Esophagus (tissue), 2 donors: ENCODE measurements at regions not wholly inside any gene's neighbourhood (a gene's known extent, or its start where the extent isn't known, plus 50 kb on each side); places are given as distances from the start of the nearest gene placed in this dataset.

Source experiments
- H3K27ac ChIP-seq, 2 donors: one replicate each; pipeline ENCODE4 v1.5.1; 2013; ENCODE audit warnings: low read depth in 2 of 2, mild to moderate bottlenecking in 2 of 2, inconsistent platforms in 1 of 2, low read length in 1 of 2, moderate library complexity in 1 of 2
- H3K27me3 ChIP-seq, 2 donors: one replicate each; pipeline ENCODE4 v1.6.1; 2013; ENCODE audit warnings: low read length in 2 of 2, control low read depth in 1 of 2, mild to moderate bottlenecking in 1 of 2; ENCODE audit not compliant: insufficient read depth in 2 of 2, control insufficient read depth in 1 of 2
- H3K36me3 ChIP-seq, 2 donors: one replicate each; pipeline ENCODE4 v1.6.1; 2013; ENCODE audit warnings: low read length in 1 of 2; ENCODE audit not compliant: control insufficient read depth in 2 of 2, insufficient read depth in 2 of 2
- H3K4me1 ChIP-seq, 2 donors: one replicate each; pipeline ENCODE4 v1.6.1; 2013; ENCODE audit warnings: low read length in 1 of 2; ENCODE audit not compliant: control insufficient read depth in 2 of 2, insufficient read depth in 2 of 2
- H3K4me3 ChIP-seq, 2 donors: one replicate each; pipeline ENCODE4 v1.5.1; 2013; ENCODE audit warnings: low read length in 2 of 2, mild to moderate bottlenecking in 2 of 2, low read depth in 1 of 2, moderate library complexity in 1 of 2
- H3K9me3 ChIP-seq, 2 donors: one replicate each; pipeline ENCODE4 v1.6.1; 2013; ENCODE audit warnings: mild to moderate bottlenecking in 2 of 2, low read depth in 1 of 2, low read length in 1 of 2, moderate library complexity in 1 of 2; ENCODE audit not compliant: control insufficient read depth in 2 of 2, insufficient read depth in 1 of 2
- WGBS, 2 donors: extraction: QIAGEN DNeasy Blood & Tissue Kit; methylation state at CpG; one replicate each; pipeline ENCODE4 v1.1.7; 2013; 5-methylcytosine and 5-hydroxymethylcytosine counted together
- donor health status: healthy with polysubstance abuse.
- donor health status: Bipolar disorder and iron deficiency.

DNA sequence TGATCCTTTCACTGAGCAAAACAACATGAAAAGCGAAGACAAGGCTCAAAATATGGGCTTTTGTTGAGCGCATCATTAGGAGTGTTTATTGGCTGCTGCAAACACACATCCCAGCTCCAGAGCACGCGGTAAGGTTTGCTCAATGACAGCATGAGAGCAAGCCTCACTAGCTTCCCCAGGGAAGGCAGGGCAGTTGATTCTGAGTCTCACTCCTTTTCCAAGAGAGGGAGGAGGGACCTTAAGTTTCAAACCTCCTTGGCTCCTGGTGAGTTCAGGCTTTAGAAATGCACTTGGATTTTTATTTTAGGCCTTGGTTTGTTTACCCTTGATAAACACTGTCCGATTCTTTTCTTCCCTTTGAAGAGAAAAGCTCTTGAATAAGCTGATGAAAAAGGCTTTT is 69.1 kb upstream of the CACNA2D3 start:
- Histone ChIP-seq H3K4me3 (no peak overlapping the region), H3K9me3 (no peaks in the 10 kb centered on the region), H3K27ac (no peak overlapping the region), H3K27me3 (no peaks in the 10 kb centered on the region), H3K36me3 (no peaks in the 10 kb centered on the region), H3K4me1 (no peaks in the 10 kb centered on the region)
- WGBS, 2 donors, result 61 to 65% methylated on average over 5 of the region's 5 CpGs

DNA sequence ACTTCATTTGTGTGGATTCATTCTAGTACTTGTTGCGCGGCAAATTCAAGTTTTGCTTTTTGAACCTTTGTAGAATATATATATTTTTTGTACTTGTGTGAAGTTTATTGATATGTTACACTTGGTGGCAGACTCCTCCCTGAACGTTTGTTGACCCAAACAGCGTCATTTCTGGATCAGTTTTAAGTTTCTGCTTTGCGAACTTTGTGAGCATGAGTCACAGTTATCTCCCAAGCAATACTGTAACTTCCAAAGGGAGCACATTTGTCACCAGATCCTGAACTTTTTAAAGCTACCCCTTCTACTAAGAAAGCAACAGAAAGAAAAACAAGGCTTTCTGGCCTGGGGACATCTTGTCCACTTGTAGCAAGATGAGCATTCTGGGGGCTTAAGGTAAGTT is 74.8 kb upstream of the CACNA2D3 start:
- Histone ChIP-seq H3K9me3 (no peaks in the 10 kb centered on the region), H3K4me1 (no peaks in the 10 kb centered on the region), H3K4me3 (no peak overlapping the region), H3K27me3 (no peaks in the 10 kb centered on the region), H3K36me3 (no peaks in the 10 kb centered on the region), H3K27ac (no peak overlapping the region)
- WGBS, 2 donors, result 74 to 75% methylated on average over 5 of the region's 5 CpGs

DNA sequence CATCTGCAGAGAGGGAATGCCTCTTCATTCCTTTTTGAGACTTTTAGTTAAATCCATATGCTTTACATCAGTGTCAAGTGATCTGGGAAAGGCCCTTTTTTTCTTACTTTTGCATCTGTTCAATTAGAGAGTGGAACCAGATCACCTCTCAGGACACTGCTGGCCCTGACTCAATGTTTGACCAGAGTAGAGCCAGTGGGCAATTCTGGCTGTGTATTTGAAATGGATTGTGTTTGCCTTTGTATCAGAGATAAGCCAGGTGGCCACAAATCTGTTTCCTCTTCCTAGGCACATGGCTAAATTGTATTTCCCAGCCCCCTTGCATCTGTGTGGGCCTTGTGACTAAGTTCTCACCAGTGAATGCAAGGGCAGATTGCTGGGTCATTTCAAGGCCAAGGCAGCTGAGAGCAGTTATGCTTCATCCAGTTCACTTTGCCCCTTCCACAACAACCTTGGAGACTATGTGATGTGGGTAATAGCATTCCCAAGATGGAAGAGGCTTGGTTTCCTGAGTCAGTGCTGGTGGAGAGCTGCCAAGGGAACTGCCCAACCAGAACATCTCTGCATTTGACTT is 75.6 kb upstream of the CACNA2D3 start:
- H3K36me3 ChIP-seq, result no peaks in the 10 kb centered on the region
- H3K27me3 ChIP-seq, result no peaks in the 10 kb centered on the region
- no peak overlapping the region for H3K27ac ChIP-seq
- no peaks in the 10 kb centered on the region for H3K4me1 ChIP-seq
- no peak overlapping the region for H3K4me3 ChIP-seq
- no peaks in the 10 kb centered on the region for H3K9me3 ChIP-seq

DNA sequence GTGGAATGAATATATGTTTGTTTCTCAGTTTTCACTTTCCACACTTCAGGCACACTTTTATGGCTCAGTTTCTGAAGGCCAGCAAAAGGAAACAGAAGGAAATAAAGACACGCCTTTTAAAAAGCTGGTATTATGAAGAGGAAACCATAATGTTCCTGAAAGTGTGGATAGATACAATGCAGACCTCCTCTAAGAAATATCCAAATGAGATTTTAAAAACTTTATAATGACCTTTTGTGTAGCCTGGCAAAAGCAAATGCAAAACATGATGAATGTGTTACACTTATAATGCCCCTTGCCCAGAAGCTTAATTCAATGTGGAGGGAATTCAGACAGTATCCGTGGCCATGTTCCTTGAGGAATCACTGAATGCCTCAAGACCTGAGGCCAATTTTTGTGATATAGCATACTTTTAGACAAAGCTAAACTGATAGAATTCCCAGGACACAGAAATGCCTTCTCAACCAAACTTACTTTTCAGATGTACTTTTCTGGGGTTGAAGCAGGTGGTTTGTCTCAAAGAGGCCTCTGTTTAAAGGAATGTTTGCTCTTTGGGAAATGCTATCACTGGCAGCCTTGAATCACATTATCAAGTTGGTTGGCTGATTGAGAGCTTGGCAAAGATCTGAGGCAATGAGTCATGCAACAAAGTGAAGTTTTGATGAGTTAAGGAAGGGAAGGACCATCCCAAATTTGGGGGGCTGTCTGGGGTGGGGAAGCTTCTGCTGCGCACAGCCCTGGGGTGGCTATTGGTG is 77.1 kb upstream of the CACNA2D3 start:
- no peaks in the 10 kb centered on the region for H3K4me1 ChIP-seq
- no peak overlapping the region for H3K4me3 ChIP-seq
- WGBS, 2 donors, result 75 to 77% methylated on average over 3 of the region's 3 CpGs
- H3K27ac ChIP-seq, result no peak overlapping the region
- no peaks in the 10 kb centered on the region for H3K36me3 ChIP-seq
- no peaks in the 10 kb centered on the region for H3K27me3 ChIP-seq
- no peaks in the 10 kb centered on the region for H3K9me3 ChIP-seq

DNA sequence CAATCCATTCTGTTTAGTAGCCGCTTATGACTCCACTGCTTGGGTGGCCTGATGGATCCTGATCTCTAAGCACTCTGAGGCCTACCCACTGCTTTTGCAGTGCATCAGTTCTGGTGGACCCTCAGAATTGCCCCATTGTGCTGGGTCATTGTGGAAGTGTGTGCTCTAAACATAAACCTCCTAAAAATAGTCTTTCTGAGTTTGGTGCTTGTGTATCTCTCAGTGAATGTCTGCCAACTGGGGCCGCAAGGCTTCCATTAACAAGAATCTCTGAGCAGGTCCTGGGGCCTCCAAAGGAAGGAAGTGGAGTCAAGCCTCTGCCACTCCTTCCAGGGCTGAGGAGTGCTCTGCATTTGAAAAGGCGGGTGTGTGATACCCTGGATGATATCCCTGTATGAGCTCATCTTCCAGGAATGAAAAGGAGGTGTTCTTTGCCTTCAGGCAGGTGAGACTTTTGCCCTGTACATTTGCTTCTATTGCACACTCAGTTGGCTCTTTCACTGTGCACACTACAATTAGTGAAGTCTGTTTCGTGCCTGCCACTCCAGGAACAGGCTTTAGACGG is 80.0 kb upstream of the CACNA2D3 start:
- Histone ChIP-seq H3K27ac (no peak overlapping the region), H3K4me3 (no peak overlapping the region), H3K9me3 (no peaks in the 10 kb centered on the region), H3K36me3 (no peaks in the 10 kb centered on the region), H3K27me3 (no peaks in the 10 kb centered on the region), H3K4me1 (no peaks in the 10 kb centered on the region)
- 49 to 58% methylated on average over 5 of the region's 5 CpGs for WGBS, 2 donors

DNA sequence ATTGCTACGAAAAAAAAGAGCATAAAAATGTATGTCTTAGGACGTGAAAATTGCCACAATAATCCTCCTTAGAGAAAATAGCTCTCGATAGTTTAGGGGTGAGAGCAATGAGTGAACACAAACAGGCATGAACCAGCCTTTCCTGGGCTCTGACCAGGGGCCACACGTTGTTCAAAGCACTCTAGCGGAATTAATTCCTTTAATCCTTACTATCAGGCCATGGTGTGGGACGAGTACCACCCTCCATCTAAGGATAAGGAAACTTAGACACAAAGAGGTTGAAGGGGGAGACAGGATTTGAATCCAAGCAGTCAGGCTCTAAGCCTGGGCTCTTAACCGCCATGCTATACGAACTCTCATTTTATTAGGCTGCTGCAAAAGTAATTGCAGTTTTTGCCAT is 81.9 kb upstream of the CACNA2D3 start:
- WGBS, 2 donors, result 79 to 84% methylated on average over 8 of the region's 8 CpGs
- Histone ChIP-seq H3K27me3 (no peaks in the 10 kb centered on the region), H3K27ac (no peak overlapping the region), H3K9me3 (peaks cover 0 to 1% of the 10 kb centered on the region in 2 donors), H3K4me1 (no peaks in the 10 kb centered on the region), H3K4me3 (no peak overlapping the region), H3K36me3 (no peaks in the 10 kb centered on the region)

DNA sequence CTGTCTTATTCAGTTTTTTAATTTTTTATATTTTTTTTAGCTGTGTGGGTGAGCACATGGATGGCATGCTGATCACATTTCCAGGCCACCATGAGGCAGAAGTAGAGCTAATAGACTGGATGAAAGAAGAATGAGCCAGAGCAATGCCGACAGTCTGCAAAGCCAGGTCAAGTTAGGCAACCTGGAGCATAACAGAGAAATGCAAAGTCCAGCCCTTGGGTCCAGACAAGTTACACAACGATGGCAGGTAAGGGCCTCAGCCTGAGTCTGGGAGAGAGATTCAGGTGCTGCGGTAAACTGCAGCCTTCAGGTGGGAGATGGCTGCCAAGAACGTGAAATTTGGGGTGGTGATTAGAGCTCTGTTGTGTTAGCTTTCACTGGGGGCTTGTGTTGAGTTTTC is 84.0 kb upstream of the CACNA2D3 start:
- Histone ChIP-seq H3K9me3 (peaks cover 0 to 2% of the 10 kb centered on the region in 2 donors), H3K4me1 (no peaks in the 10 kb centered on the region), H3K27ac (no peak overlapping the region), H3K36me3 (no peaks in the 10 kb centered on the region), H3K27me3 (no peaks in the 10 kb centered on the region), H3K4me3 (no peak overlapping the region)
- WGBS, 2 donors, result 82 to 88% methylated on average over 4 of the region's 4 CpGs

DNA sequence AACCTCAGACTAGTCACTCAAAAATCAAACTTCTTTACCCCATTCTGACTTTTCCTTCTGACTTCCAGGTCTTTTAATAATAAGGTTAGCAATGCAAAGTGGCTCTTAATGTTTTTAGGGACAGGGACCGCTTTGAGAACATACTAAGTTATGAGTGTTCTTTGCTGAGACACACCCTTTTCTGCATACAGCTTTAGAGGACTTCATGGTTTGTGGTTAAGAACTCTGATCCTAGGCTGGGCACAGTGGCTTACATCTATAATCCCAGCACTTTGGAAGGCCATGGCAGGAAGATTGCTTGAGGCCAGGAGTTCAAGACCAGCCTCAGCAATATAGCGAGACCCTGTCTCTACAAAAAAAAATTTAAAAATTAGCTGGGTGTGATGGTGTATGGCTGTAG is 85.8 kb upstream of the CACNA2D3 start:
- WGBS, 2 donors, result 86 to 91% methylated on average over 2 of the region's 2 CpGs
- H3K36me3 ChIP-seq, result no peaks in the 10 kb centered on the region
- H3K27me3 ChIP-seq, result no peaks in the 10 kb centered on the region

DNA sequence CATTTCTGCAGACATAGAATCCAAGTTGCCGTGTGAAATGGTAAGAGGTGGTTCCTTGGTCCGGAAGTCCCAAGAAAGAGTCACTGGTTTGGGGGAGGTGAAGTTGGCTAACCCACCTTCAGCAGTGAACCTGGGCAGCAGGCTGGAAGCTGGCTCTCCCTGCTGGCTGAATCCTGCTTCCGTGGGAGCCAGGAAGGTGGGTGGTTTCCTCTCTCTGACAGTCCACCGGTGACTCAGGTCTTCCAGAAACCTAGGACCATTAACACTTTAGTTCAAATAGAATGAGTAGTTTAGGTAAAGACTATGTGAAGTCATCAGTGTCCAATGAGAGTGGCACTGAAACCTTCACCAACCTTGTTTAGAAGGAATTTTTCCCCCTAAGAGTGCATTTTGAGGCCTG is 87.4 kb upstream of the CACNA2D3 start:
- H3K9me3 ChIP-seq, result peaks cover 0 to 2% of the 10 kb centered on the region in 2 donors
- WGBS, 2 donors, result 74 to 79% methylated on average over 4 of the region's 4 CpGs
- H3K4me1 ChIP-seq, result no peaks in the 10 kb centered on the region
- H3K27ac ChIP-seq, result no peak overlapping the region
- H3K36me3 ChIP-seq, result no peaks in the 10 kb centered on the region
- H3K4me3 ChIP-seq, result no peak overlapping the region
- H3K27me3 ChIP-seq, result no peaks in the 10 kb centered on the region

More for the DNA sequence above, 85.8 kb upstream of the CACNA2D3 start:
- Histone ChIP-seq H3K4me1 (no peaks in the 10 kb centered on the region), H3K9me3 (peaks cover 0 to 2% of the 10 kb centered on the region in 2 donors), H3K4me3 (no peak overlapping the region), H3K27ac (no peak overlapping the region)

DNA sequence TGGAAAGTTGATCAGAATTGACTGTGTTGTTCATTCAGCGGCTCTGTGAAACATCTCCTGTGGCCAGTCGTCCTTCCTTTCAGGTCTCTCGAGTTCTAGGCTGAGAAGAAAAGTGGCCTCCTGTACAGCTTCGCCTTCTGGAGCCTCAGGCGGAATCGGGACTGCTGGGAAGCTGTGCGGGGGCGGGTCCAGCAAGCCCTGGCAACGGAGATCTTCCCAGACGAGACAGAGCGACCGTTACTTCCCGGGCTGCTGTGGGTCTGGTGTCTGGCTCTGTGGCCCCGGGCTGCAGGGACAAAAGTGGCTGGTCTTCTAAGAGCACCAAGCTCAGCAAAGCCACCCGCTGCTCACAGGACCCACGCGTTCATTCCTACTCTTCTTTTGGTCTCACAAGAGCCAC is 88.6 kb upstream of the CACNA2D3 start:
- H3K27me3 ChIP-seq, result no peaks in the 10 kb centered on the region
- no peak overlapping the region for H3K4me3 ChIP-seq
- H3K36me3 ChIP-seq, result no peaks in the 10 kb centered on the region
- WGBS, 2 donors, result 81 to 86% methylated on average over 17 of the region's 17 CpGs
- no peaks in the 10 kb centered on the region for H3K4me1 ChIP-seq
- H3K27ac ChIP-seq, result no peak overlapping the region
- peaks cover 0 to 2% of the 10 kb centered on the region in 2 donors for H3K9me3 ChIP-seq
